CD4-positive, alpha-beta memory T cell (primary cell): ENCODE measurements at regions not wholly inside any gene's neighbourhood (a gene's known extent, or its start where the extent isn't known, plus 50 kb on each side); places are given as distances from the start of the nearest gene placed in this dataset.

Experiments used
- CTCF ChIA-PET: fragments of 350-600 bp; sonication (Branson Sonifier 250); formaldehyde crosslinking; loops from one replicate; lab custom pipeline; 2021; ENCODE audit warnings: inconsistent platforms; ENCODE audit not compliant: partially characterized antibody; lab: Charles Lee
- POLR2A ChIA-PET: fragments of 350-600 bp; sonication (Branson Sonifier 250); formaldehyde crosslinking; loops from one replicate; lab custom pipeline; 2021; ENCODE audit not compliant: partially characterized antibody; lab: Charles Lee
- DNase-seq, 5 donors: peaks; one replicate each; pipeline versions ENCODE4 v3.0.0 to v3.0.0-alpha.2; 2020 to 2022; ENCODE audit warnings: mixed read lengths in 1 of 5
- H3K27ac ChIP-seq: one replicate; pipeline ENCODE4 v1.7.0; 2013; ENCODE audit warnings: low read depth, low read length
- H3K27me3 ChIP-seq: 2 replicates; pipeline ENCODE4 v1.7.0; 2013; ENCODE audit warnings: mild to moderate bottlenecking, low read length, moderate library complexity; ENCODE audit not compliant: insufficient read depth
- H3K36me3 ChIP-seq: 2 replicates; pipeline ENCODE4 v1.7.0; 2013; ENCODE audit warnings: mild to moderate bottlenecking, low read length, moderate library complexity; ENCODE audit not compliant: insufficient read depth
- H3K4me1 ChIP-seq: 2 replicates; pipeline ENCODE4 v1.7.0; 2013; ENCODE audit warnings: mild to moderate bottlenecking, low read length, moderate library complexity; ENCODE audit not compliant: insufficient read depth
- H3K4me3 ChIP-seq, 2 donors: one replicate each; pipeline ENCODE4 v1.7.0; 2013; ENCODE audit warnings: low read length in 2 of 2, mild to moderate bottlenecking in 1 of 2
- H3K9me3 ChIP-seq, 2 donors: one replicate each; pipeline ENCODE4 v1.7.0; 2013; ENCODE audit warnings: low read length in 2 of 2, control low read depth in 1 of 2; ENCODE audit not compliant: control insufficient read depth in 1 of 2
- H3K27ac Mint-ChIP-seq, 7 donors: one replicate each; pipeline ENCODE4 v1.8.0; 2020 to 2021; ENCODE audit warnings: mixed read lengths in 7 of 7, mild to moderate bottlenecking in 6 of 7, inconsistent platforms in 3 of 7, moderate library complexity in 3 of 7
- H3K27me3 Mint-ChIP-seq, 2 donors: one replicate each; pipeline ENCODE4 v1.8.0; 2020 to 2021; ENCODE audit warnings: mixed read lengths in 2 of 2
- H3K36me3 Mint-ChIP-seq, 2 donors: one replicate each; pipeline ENCODE4 v1.8.0; 2020 to 2021; ENCODE audit warnings: mixed read lengths in 2 of 2, inconsistent platforms in 1 of 2, mild to moderate bottlenecking in 1 of 2
- H3K4me1 Mint-ChIP-seq, 4 donors: one replicate each; pipeline ENCODE4 v1.8.0; 2020 to 2021; ENCODE audit warnings: mixed read lengths in 4 of 4, mild to moderate bottlenecking in 1 of 4
- H3K4me3 Mint-ChIP-seq, 8 donors: one replicate each; pipeline ENCODE4 v1.8.0; 2020 to 2021; ENCODE audit warnings: mixed read lengths in 8 of 8, mild to moderate bottlenecking in 7 of 8, moderate library complexity in 6 of 8, inconsistent platforms in 3 of 8
- H3K9me3 Mint-ChIP-seq, 8 donors: one replicate each; pipeline ENCODE4 v1.8.0; 2020 to 2021; ENCODE audit warnings: mixed read lengths in 8 of 8, mild to moderate bottlenecking in 5 of 8, inconsistent platforms in 3 of 8, moderate library complexity in 1 of 8
- intact Hi-C: fragments of 100-400 bp; cut with micrococcal nuclease; formaldehyde crosslinking; loops from one replicate; pipeline ENCODE4 v1.15.1; 2023

GRCh38 chr7:24504040-24504439 is 69.2 kb upstream of the PALS2 start:
- CTCF ChIA-PET = no interaction called here
- POLR2A ChIA-PET = no interaction called here
- H3K4me1 Mint-ChIP-seq = no peaks in the 10 kb centered on the region
- DNase-seq = no peak
- H3K9me3 ChIP-seq = no peaks in the 10 kb centered on the region
- H3K4me3 ChIP-seq = no peak overlapping the region
- H3K36me3 ChIP-seq = no peaks in the 10 kb centered on the region
- H3K4me1 ChIP-seq = no peaks in the 10 kb centered on the region
- H3K27me3 ChIP-seq = no peaks in the 10 kb centered on the region
- intact Hi-C loops = no loop called here
- H3K27me3 Mint-ChIP-seq = peaks cover 5% of the 10 kb centered on the region in 2 donors
- H3K27ac ChIP-seq = no peak overlapping the region
- H3K27ac Mint-ChIP-seq = no peak overlapping the region
- no peaks in the 10 kb centered on the region for H3K36me3 Mint-ChIP-seq
- H3K9me3 Mint-ChIP-seq = no peaks in the 10 kb centered on the region
- no peak overlapping the region for H3K4me3 Mint-ChIP-seq

- no peaks in the 10 kb centered on the region for H3K36me3 Mint-ChIP-seq
- H3K36me3 ChIP-seq = no peaks in the 10 kb centered on the region
- POLR2A ChIA-PET = no interaction called here
- H3K27ac Mint-ChIP-seq = no peak overlapping the region
- no peaks in the 10 kb centered on the region for H3K27me3 ChIP-seq
- H3K4me3 Mint-ChIP-seq = no peak overlapping the region
- no peak for DNase-seq
- no peaks in the 10 kb centered on the region for H3K9me3 Mint-ChIP-seq
- no peak overlapping the region for H3K27ac ChIP-seq
- H3K4me1 Mint-ChIP-seq = no peaks in the 10 kb centered on the region
- CTCF ChIA-PET = no interaction called here
- no peak overlapping the region for H3K4me3 ChIP-seq
- intact Hi-C loops = no loop called here
- no peaks in the 10 kb centered on the region for H3K9me3 ChIP-seq
- H3K4me1 ChIP-seq = no peaks in the 10 kb centered on the region
- peaks cover 5% of the 10 kb centered on the region in 2 donors for H3K27me3 Mint-ChIP-seq
These were observed 68.4 kb upstream of the PALS2 start for GRCh38 chr7:24504836-24505235.

GRCh38 chr7:24505968-24506367 is 67.3 kb upstream of the PALS2 start:
- ChIA-PET POLR2A (no interaction called here), CTCF (no interaction called here)
- H3K27ac Mint-ChIP-seq = no peak overlapping the region
- H3K27ac ChIP-seq = no peak overlapping the region
- no peaks in the 10 kb centered on the region for H3K4me1 Mint-ChIP-seq
- H3K4me3 Mint-ChIP-seq = no peak overlapping the region
- H3K27me3 ChIP-seq = no peaks in the 10 kb centered on the region
- H3K27me3 Mint-ChIP-seq = peaks cover 5% of the 10 kb centered on the region in 2 donors
- H3K36me3 Mint-ChIP-seq = no peaks in the 10 kb centered on the region
- no peak overlapping the region for H3K4me3 ChIP-seq
- H3K9me3 ChIP-seq = no peaks in the 10 kb centered on the region
- no peak for DNase-seq
- no peaks in the 10 kb centered on the region for H3K36me3 ChIP-seq
- no peaks in the 10 kb centered on the region for H3K9me3 Mint-ChIP-seq
- no peaks in the 10 kb centered on the region for H3K4me1 ChIP-seq
- intact Hi-C loops = no loop called here

- Histone ChIP-seq H3K4me3 (no peak overlapping the region), H3K27ac (no peak overlapping the region), H3K36me3 (no peaks in the 10 kb centered on the region), H3K4me1 (no peaks in the 10 kb centered on the region), H3K27me3 (no peaks in the 10 kb centered on the region), H3K9me3 (no peaks in the 10 kb centered on the region)
- intact Hi-C loops = no loop called here
- Mint-ChIP-seq H3K36me3 (no peaks in the 10 kb centered on the region), H3K9me3 (no peaks in the 10 kb centered on the region), H3K27ac (no peak overlapping the region), H3K27me3 (peaks cover 0 to 2% of the 10 kb centered on the region in 2 donors), H3K4me3 (no peak overlapping the region), H3K4me1 (no peaks in the 10 kb centered on the region)
- CTCF ChIA-PET = no interaction called here
- DNase-seq = no peak
- POLR2A ChIA-PET = no interaction called here
These were observed 64.9 kb upstream of the PALS2 start for GRCh38 chr7:24508316-24508715.

GRCh38 chr7:24510759-24511158 is 62.5 kb upstream of the PALS2 start:
- no peak overlapping the region for H3K27ac Mint-ChIP-seq
- no peaks in the 10 kb centered on the region for H3K4me1 ChIP-seq
- no peaks in the 10 kb centered on the region for H3K27me3 ChIP-seq
- no peaks in the 10 kb centered on the region for H3K36me3 ChIP-seq
- H3K4me3 Mint-ChIP-seq = no peak overlapping the region
- H3K36me3 Mint-ChIP-seq = no peaks in the 10 kb centered on the region
- POLR2A ChIA-PET = no interaction called here
- no peak overlapping the region for H3K4me3 ChIP-seq
- H3K9me3 Mint-ChIP-seq = peaks cover 0 to 4% (median 0%) of the 10 kb centered on the region in 8 donors
- DNase-seq = no peak
- no peaks in the 10 kb centered on the region for H3K4me1 Mint-ChIP-seq
- CTCF ChIA-PET = interaction anchor here (1.5 kb wide), 1 partner anchor 17 kb away, joined by 3 read pairs; no protein-coding TSS in a partner anchor
- H3K27me3 Mint-ChIP-seq = peaks cover 3 to 5% of the 10 kb centered on the region in 2 donors
- intact Hi-C loops = no loop called here
- H3K9me3 ChIP-seq = no peaks in the 10 kb centered on the region
- no peak overlapping the region for H3K27ac ChIP-seq

GRCh38 chr7:24517166-24517565 is 56.1 kb upstream of the PALS2 start:
- H3K36me3 ChIP-seq = no peaks in the 10 kb centered on the region
- no peak overlapping the region for H3K27ac ChIP-seq
- no peaks in the 10 kb centered on the region for H3K4me1 ChIP-seq
- H3K4me3 ChIP-seq = no peak overlapping the region
- ChIA-PET CTCF (no interaction called here), POLR2A (no interaction called here)
- Mint-ChIP-seq H3K9me3 (peaks cover 0 to 4% (median under 1%) of the 10 kb centered on the region in 8 donors), H3K27me3 (peaks cover 19 to 21% of the 10 kb centered on the region in 2 donors), H3K27ac (no peak overlapping the region), H3K4me3 (no peak overlapping the region), H3K36me3 (no peaks in the 10 kb centered on the region), H3K4me1 (no peaks in the 10 kb centered on the region)
- H3K27me3 ChIP-seq = no peaks in the 10 kb centered on the region
- no peak for DNase-seq
- no peaks in the 10 kb centered on the region for H3K9me3 ChIP-seq
- intact Hi-C loops = no loop called here

GRCh38 chr7:24521917-24522623 is 51.2 kb upstream of the PALS2 start:
- no peak for DNase-seq
- intact Hi-C loops = no loop called here
- Histone ChIP-seq H3K4me3 (no peak overlapping the region), H3K9me3 (no peaks in the 10 kb centered on the region), H3K4me1 (no peaks in the 10 kb centered on the region), H3K27me3 (no peaks in the 10 kb centered on the region), H3K27ac (no peak overlapping the region), H3K36me3 (no peaks in the 10 kb centered on the region)
- Mint-ChIP-seq H3K27ac (no peak overlapping the region), H3K4me1 (no peaks in the 10 kb centered on the region), H3K9me3 (peaks cover 0 to 2% (median 0%) of the 10 kb centered on the region in 8 donors), H3K36me3 (no peaks in the 10 kb centered on the region), H3K27me3 (peaks cover 17 to 22% of the 10 kb centered on the region in 2 donors), H3K4me3 (no peak overlapping the region)
- CTCF ChIA-PET = interaction anchor here (1.1 kb wide), 1 partner anchor 18 kb away, joined by 3 read pairs; no protein-coding TSS in a partner anchor
- POLR2A ChIA-PET = no interaction called here
